Left lung (tissue), 4 donors: ENCODE measurements at regions not wholly inside any gene's neighbourhood (a gene's known extent, or its start where the extent isn't known, plus 50 kb on each side); places are given as distances from the start of the nearest gene placed in this dataset.

Experiments used
- ATAC-seq: fragments of 200-7000 bp; cut with Tn5 transposase; one replicate; pipeline ENCODE4 v1.9.1; 2020; ENCODE audit warnings: moderate library complexity
- DNase-seq, 4 donors: peaks; one replicate each; pipeline ENCODE4 v3.0.0-alpha.2; 2013 to 2020
- H3K27ac ChIP-seq, 2 donors: fragments of 200-600 bp; sonication (generic) in 1 of 2; one replicate each; pipeline versions ENCODE4 v1.5.0 to v1.8.0; 2020 to 2021
- H3K27me3 ChIP-seq, 2 donors: fragments of 200-600 bp; sonication (generic) in 1 of 2; one replicate each; pipeline versions ENCODE4 v1.5.0 to v1.8.0; 2020 to 2021
- H3K36me3 ChIP-seq, 2 donors: fragments of 200-600 bp; sonication (generic) in 1 of 2; one replicate each; pipeline versions ENCODE4 v1.5.0 to v1.8.0; 2020 to 2021
- H3K4me1 ChIP-seq, 2 donors: fragments of 200-600 bp; one replicate each; pipeline ENCODE4 v1.8.0; 2021
- H3K4me3 ChIP-seq, 2 donors: fragments of 200-600 bp; sonication (generic) in 1 of 2; one replicate each; pipeline versions ENCODE4 v1.5.0 to v1.8.0; 2020 to 2021; ENCODE audit warnings: mild to moderate bottlenecking in 1 of 2
- H3K9me3 ChIP-seq, 2 donors: fragments of 200-600 bp; sonication (generic) in 1 of 2; one replicate each; pipeline versions ENCODE4 v1.5.0 to v1.8.0; 2020 to 2021
- CTCF ChIP-seq, 2 donors: fragments of 200-600 bp; sonication (generic) in 1 of 2; IDR thresholded peaks; one replicate each; pipeline versions ENCODE4 v1.5.0 to v1.8.0; 2021; ENCODE audit warnings: antibody characterized with exemption in 2 of 2
- intact Hi-C, 2 donors: fragments of 100-400 bp; cut with DNase I; formaldehyde crosslinking; loops; one replicate each; pipeline versions ENCODE4 v1.11.2 to v1.14.2; 2022
- donor health status: DM: no; HTN: yes; CAD: no.
- donor health status: DM: no; HTN: no; CAD: no.

DNA sequence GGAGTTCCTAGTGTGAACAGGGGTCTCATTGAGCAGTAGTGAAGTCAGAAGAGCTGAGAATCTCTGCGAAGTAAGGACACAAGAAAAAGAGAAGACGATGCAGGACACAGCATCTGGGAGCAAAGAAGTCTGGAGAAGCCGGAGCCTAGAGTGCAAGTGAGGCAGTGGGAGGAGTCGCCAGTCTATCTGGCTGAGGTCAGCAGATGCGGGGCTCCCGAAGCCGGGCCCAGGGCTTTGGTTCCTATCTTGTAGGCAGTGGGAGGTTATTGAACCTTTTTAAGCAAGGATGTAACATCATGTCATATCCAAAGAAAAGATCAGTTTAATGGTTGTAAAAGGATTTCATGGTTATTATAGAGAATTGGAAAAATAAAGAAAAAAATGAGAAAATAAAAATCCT is 90.8 kb upstream of the KCTD1 start:
- Histone ChIP-seq H3K9me3 (no peaks in the 10 kb centered on the region), H3K4me3 (no peak overlapping the region), H3K36me3 (no peaks in the 10 kb centered on the region), H3K27ac (no peak overlapping the region), H3K27me3 (peaks cover 0 to 9% of the 10 kb centered on the region in 2 donors), H3K4me1 (peaks cover 0 to 8% of the 10 kb centered on the region in 2 donors)
- DNase-seq (no peak), ATAC-seq (no peak)
- intact Hi-C loops: no loop called here
- no peak for TF ChIP-seq CTCF (IDR thresholded peaks at IDR 0.05)

DNA sequence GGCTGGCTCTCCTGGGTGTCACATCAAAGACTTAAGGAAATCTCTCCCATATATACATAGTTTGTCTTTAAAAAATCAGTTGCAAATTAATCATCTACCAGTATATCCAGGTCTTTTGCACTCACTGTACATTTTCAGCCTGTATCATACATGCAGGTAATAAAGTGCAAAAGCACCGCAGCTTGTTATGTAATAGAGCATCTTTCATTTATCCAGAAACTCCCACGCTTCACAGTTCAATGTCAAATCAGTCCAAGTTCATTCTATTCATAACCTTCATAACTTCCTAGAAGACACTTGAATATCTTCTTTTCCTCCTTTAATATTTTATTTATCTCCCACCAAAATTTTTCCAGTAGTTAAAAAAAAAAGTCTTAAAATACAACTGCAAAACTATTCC is 89.6 kb upstream of the KCTD1 start:
- no peaks in the 10 kb centered on the region for H3K36me3 ChIP-seq
- peaks cover 0 to 9% of the 10 kb centered on the region in 2 donors for H3K27me3 ChIP-seq
- H3K4me3 ChIP-seq: no peak overlapping the region
- no peak for TF ChIP-seq CTCF (IDR thresholded peaks at IDR 0.05)
- intact Hi-C loops: no loop called here
- no peak for DNase-seq
- H3K9me3 ChIP-seq: no peaks in the 10 kb centered on the region
- ATAC-seq: no peak
- peaks cover 0 to 8% of the 10 kb centered on the region in 2 donors for H3K4me1 ChIP-seq
- no peak overlapping the region for H3K27ac ChIP-seq

DNA sequence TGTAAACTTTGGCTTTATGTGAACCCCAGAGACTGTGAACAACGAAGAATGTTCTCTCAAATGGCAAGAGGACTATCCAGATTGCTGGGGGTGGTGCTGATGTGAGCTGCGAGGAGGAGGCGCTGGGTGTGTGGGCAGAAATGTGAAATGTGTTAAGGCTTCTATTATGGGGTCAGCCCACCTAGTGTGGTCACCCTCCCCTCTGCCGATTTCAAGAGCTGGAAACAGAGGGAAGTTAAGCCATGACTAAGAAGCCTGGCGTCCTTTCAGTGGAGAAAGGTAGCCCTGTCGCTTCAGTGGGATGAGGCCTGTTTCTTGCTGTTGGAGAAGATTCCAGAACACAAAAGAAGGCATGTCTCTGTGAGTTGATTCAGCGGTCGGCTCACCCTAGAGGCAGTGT is 89.0 kb upstream of the KCTD1 start:
- H3K9me3 ChIP-seq: no peaks in the 10 kb centered on the region
- ATAC-seq: no peak

GRCh38 chr18:26635466-26635865 is 87.1 kb upstream of the KCTD1 start:
- Histone ChIP-seq H3K27me3 (no peaks in the 10 kb centered on the region), H3K9me3 (no peaks in the 10 kb centered on the region), H3K36me3 (no peaks in the 10 kb centered on the region), H3K4me1 (no peaks in the 10 kb centered on the region), H3K4me3 (no peak overlapping the region), H3K27ac (no peak overlapping the region)
- ATAC-seq (no peak), DNase-seq (no peak)
- intact Hi-C loops: no loop called here
- TF ChIP-seq CTCF (IDR thresholded peaks at IDR 0.05): no peak

More for the DNA sequence above, 89.0 kb upstream of the KCTD1 start:
- DNase-seq: no peak
- no peak for TF ChIP-seq CTCF (IDR thresholded peaks at IDR 0.05)
- Histone ChIP-seq H3K36me3 (no peaks in the 10 kb centered on the region), H3K4me1 (peaks cover 0 to 1% of the 10 kb centered on the region in 2 donors), H3K27ac (no peak overlapping the region), H3K4me3 (no peak overlapping the region), H3K27me3 (peaks cover 0 to 9% of the 10 kb centered on the region in 2 donors)
- intact Hi-C loops: no loop called here

- TF ChIP-seq CTCF (IDR thresholded peaks at IDR 0.05): no peak
- ATAC-seq: no peak
Measured at GRCh38 chr18:26634631-26635030, 86.3 kb upstream of the KCTD1 start.

More at GRCh38 chr18:26634631-26635030, 86.3 kb upstream of the KCTD1 start:
- no peaks in the 10 kb centered on the region for H3K27me3 ChIP-seq
- H3K36me3 ChIP-seq: no peaks in the 10 kb centered on the region
- H3K9me3 ChIP-seq: no peaks in the 10 kb centered on the region
- H3K4me1 ChIP-seq: no peaks in the 10 kb centered on the region
- no peak overlapping the region for H3K4me3 ChIP-seq
- intact Hi-C loops: no loop called here
- DNase-seq: no peak
- H3K27ac ChIP-seq: no peak overlapping the region
